NCI-H524 treated with DMSO at 0.1 percent for 48 hours (cell line): ENCODE measurements at regions not wholly inside any gene's neighbourhood (a gene's known extent, or its start where the extent isn't known, plus 50 kb on each side); places are given as distances from the start of the nearest gene placed in this dataset.
"Not testable (repeated sequence)": the region's sequence is repeated elsewhere in the genome, so short reads cannot be mapped to it uniquely, and the experiment has no call there.

ENCODE experiments used
- DNase-seq: peaks from one replicate; lab custom pipeline; 2025; lab: John Stamatoyannopoulos, UW

DNA sequence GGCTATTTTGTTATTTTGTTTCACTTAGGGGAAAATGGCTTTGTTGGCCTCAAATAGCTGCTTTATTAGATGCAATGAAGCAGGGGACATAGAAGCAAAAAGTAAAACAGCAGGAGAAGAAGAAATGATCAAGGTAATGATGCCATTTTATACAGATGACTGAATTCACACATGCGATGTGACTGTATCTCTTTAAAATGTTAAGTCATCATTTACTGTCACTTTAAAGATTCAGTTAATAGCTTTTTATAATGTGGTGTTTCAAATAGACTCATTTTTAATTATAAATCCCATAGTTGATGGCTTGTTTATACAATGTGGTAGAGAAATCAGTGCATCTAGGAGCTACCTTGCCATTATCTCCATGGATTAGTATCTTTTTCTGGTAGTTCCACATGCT is 863.9 kb upstream of the DEFB115 start:
- DNase-seq: not testable (repeated sequence)

DNA sequence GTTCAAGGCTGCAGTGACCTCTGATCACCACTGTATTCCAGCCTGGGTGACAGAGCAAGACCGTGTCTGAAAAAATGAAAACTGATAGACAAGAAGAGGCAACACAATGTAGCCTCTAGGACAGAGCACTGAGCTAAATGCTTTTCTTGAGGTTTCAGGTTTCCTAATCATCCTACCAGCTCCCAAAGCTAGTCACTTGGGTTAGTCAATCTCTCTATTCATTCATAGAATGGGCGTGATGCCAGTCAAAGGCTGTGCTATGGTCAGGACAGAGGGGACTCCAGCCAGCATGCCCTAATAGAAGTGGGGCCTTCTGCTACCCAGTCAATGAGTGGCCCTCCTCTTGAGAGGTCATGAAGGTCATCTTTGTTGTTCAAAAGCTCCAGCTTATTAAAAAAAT is 860.4 kb upstream of the DEFB115 start:
- not testable (repeated sequence) for DNase-seq

DNA sequence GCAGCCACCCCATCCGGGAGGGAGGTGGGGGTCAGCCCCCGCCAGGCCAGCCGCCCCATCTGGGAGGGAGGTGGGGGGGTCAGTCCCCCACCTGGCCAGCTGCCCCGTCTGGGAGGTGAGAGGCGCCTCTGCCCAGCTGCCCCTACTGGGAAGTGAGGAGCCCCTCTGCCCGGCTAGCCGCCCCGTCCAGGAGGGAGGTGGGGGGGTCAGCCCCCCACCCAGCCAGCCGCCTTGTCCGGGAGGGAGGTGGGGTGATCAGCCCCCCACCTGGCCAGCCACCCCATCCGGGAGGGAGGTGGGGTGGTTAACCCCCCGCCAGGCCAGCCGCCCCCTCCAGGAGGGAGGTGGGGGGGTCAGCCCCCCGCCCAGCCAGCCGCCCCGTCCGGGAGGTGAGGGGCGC is 852.4 kb upstream of the DEFB115 start:
- not testable (repeated sequence) for DNase-seq

DNA sequence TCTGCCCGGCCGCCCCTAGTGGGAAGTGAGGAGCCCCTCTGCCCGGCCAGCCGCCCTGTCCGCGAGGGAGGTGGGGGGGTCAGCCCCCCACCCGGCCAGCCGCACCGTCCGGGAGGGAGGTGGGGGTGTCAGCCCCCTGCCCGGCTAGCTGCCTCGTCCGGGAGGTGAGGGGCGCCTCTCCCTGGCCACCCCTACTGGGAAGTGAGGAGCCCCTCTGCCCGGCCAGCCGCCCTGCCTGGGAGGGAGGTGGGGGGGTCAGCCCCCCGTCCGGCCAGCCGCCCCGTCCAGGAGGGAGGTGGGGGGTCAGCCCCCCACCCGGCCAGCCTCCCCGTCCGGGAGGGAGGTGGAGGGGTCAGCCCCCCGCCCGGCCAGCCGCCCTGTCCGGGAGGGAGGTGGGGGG is 851.9 kb upstream of the DEFB115 start:
- not testable (repeated sequence) for DNase-seq

DNA sequence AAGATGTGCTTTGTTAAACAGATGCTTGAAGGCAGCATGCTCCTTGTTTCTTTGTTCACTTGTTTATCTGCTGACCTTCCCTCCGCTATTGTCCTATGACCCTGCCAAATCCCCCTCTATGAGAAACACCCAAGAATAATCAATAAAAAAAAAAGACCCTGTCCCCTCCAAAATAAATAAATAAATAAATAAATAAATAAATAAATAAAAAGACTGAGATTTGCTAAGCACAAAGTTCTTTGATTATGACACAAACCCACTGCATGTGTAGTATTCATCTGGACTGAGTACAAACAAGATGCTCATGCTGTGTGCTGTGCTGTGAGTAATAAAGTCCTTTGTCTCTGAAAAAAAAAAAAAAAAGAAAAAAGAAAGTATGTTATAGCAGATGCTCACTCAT is 851.1 kb upstream of the DEFB115 start:
- not testable (repeated sequence) for DNase-seq

DNA sequence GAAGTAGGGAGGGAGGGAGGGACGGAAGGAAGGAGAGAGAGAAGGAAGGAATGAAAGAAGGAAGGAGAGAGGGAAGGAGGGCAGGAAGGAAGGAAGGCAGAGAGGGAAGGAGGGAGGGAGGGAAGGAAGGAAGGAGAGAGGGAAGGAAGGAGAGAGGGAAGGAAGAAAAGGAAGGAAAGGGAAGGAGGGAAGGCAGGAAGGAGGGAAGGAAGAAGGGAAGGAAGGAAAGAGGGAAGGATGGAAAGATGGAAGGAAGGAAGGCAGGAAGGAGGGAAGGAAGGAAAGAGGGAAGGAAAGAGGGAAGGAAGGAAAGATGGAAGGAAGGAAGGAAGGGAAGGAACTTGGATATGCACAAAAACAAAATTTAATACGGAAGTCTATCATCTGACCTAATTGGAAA is 844.5 kb upstream of the DEFB115 start:
- DNase-seq: no peak

DNA sequence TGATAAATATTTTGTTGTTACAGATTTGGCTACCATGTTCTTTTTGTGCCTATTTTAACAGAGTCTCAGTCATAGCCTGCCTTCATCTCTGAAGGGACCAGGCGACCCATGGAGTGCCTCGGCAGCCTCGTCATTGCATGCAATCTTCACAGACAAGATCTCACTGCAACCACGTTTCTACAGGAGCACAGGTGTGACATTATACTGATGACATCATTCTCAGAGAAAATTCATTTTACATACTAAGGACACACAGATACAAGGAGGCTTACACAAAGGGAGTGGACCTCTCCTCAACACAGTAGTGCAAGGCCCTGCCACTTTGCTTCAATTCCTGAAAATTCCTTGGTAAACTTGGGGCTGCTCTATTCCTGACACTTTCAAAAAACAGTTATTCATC is 840.1 kb upstream of the DEFB115 start:
- DNase-seq: not testable (repeated sequence)

DNA sequence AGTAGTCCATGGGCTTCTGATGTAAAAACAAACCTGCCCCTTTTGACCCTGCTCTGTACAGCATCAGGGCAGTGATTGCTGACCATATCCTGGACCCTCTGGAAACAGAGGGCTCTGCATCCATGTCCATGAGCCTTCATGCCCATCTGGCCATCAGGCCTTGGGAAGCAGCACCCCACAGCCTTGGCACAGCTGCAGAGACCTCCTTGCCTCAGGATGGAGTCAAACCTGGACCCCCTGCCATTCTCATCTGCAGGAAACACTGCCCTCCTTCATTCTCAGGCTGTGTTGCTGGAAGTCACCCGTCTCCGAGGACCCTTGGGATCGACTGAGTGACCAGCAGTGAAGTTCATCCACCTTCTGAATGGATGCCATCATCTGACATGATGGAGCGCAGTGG is 839.1 kb upstream of the DEFB115 start:
- not testable (repeated sequence) for DNase-seq

DNA sequence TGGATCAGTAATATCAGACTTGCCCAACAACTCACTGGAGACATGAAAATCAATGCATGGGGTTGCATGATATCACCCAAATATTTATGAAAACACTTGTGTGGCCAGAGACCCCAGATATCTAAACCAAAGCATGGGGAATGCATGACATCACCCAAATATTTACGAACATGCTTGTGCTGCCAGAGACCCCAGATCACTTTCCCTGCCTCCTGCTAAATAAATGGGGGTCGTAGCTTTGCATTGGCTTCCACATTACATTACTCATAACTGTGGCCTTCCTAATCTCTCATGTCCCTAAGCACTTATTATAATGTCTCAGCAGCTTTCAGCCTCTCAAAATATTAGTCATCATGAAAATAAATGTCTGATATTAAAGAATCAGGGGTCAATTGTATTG is 838.0 kb upstream of the DEFB115 start:
- DNase-seq: no peak

DNA sequence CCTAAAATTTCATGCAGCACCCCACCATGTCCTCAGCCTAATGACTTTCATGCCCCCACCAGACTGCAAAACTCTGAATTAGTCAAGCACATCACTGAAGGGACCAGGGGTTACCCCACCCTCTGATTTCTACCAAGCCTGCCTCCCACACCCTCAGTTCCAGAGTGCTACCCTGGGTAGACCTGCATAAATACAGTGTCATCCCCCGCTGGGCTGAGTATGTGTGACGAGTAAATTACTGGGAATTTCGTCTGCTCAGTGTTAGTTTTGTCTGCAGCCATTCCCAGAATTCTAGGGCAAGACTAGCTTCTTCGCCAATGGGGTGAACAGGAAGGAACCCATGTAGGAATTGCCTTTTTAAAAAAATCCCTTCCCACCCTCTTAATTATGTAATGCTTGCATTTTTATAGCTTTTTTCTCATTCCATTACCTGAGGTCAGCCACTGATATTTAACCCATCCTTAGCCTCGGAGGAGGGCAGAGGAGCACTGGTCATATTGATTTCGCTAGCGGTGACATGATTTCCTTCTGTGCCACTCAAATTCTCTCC is 837.5 kb upstream of the DEFB115 start:
- not testable (repeated sequence) for DNase-seq
